GM10248 (cell line): ENCODE measurements at regions not wholly inside any gene's neighbourhood (a gene's known extent, or its start where the extent isn't known, plus 50 kb on each side); places are given as distances from the start of the nearest gene placed in this dataset.

Experiments
- CTCF ChIA-PET: fragments of 300-600 bp; sonication (Branson Sonifier 250); formaldehyde crosslinking; extraction: SDS; loops from one replicate; lab custom pipeline; 2021; ENCODE audit warnings: antibody characterized with exemption; lab: Yijun Ruan, JAX
- POLR2A ChIA-PET: fragments of 350-650 bp; sonication (Branson Sonifier 250); formaldehyde crosslinking; extraction: SDS; loops from one replicate; lab custom pipeline; 2020; ENCODE audit warnings: antibody characterized with exemption; lab: Yijun Ruan, JAX
- DNase-seq: peaks from one replicate; pipeline ENCODE4 v3.0.0; 2012; ENCODE audit errors: extremely low spot score
- CTCF ChIP-seq: IDR thresholded peaks from 2 replicates; pipeline ENCODE4 v1.5.1; 2012; ENCODE audit warnings: mild to moderate bottlenecking, low read depth; ENCODE audit errors: extremely low read depth, missing control alignments, control extremely low read depth

GRCh38 chr7:80318081-80318480 is 183.4 kb downstream of the GNAI1 start:
- TF ChIP-seq CTCF: no peak
- no peak for DNase-seq
- POLR2A ChIA-PET: no interaction called here
- CTCF ChIA-PET: interaction anchor here (1.6 to 1.7 kb wide), 2 partner anchors 18 to 29 kb away, joined by 4 to 5 read pairs; no protein-coding TSS in a partner anchor

- ChIA-PET POLR2A (no interaction called here), CTCF (no interaction called here)
- DNase-seq: no peak
- TF ChIP-seq CTCF: no peak
These were observed 182.2 kb downstream of the GNAI1 start for GRCh38 chr7:80316811-80317210.

- no peak for DNase-seq
- ChIA-PET CTCF (no interaction called here), POLR2A (no interaction called here)
- no peak for TF ChIP-seq CTCF
These were observed 179.1 kb downstream of the GNAI1 start for GRCh38 chr7:80313716-80314115.

GRCh38 chr7:80313067-80313626 is 178.5 kb downstream of the GNAI1 start:
- DNase-seq: no peak
- TF ChIP-seq CTCF: no peak
- POLR2A ChIA-PET: no interaction called here
- CTCF ChIA-PET: interaction anchor here (1.0 to 1.1 kb wide), 2 partner anchors 9 to 14 kb away, joined by 3 read pairs; no protein-coding TSS in a partner anchor

GRCh38 chr7:80312139-80312661 is 177.6 kb downstream of the GNAI1 start:
- TF ChIP-seq CTCF: no peak
- no peak for DNase-seq
- CTCF ChIA-PET: interaction anchor here (1.0 to 1.1 kb wide), 2 partner anchors 10 to 13 kb away, joined by 3 read pairs; no protein-coding TSS in a partner anchor
- POLR2A ChIA-PET: no interaction called here

- DNase-seq: no peak
- POLR2A ChIA-PET: no interaction called here
- TF ChIP-seq CTCF: no peak
- CTCF ChIA-PET: no interaction called here
These were observed 176.7 kb downstream of the GNAI1 start for GRCh38 chr7:80311313-80311712.
